H1 (cell line): ENCODE measurements at regions not wholly inside any gene's neighbourhood (a gene's known extent, or its start where the extent isn't known, plus 50 kb on each side); places are given as distances from the start of the nearest gene placed in this dataset.

Experiments
- SIRT6 ChIP-seq: IDR thresholded peaks from one replicate; pipeline ENCODE4 v1.7.1; 2012; ENCODE audit warnings: low read length, inconsistent platforms

DNA sequence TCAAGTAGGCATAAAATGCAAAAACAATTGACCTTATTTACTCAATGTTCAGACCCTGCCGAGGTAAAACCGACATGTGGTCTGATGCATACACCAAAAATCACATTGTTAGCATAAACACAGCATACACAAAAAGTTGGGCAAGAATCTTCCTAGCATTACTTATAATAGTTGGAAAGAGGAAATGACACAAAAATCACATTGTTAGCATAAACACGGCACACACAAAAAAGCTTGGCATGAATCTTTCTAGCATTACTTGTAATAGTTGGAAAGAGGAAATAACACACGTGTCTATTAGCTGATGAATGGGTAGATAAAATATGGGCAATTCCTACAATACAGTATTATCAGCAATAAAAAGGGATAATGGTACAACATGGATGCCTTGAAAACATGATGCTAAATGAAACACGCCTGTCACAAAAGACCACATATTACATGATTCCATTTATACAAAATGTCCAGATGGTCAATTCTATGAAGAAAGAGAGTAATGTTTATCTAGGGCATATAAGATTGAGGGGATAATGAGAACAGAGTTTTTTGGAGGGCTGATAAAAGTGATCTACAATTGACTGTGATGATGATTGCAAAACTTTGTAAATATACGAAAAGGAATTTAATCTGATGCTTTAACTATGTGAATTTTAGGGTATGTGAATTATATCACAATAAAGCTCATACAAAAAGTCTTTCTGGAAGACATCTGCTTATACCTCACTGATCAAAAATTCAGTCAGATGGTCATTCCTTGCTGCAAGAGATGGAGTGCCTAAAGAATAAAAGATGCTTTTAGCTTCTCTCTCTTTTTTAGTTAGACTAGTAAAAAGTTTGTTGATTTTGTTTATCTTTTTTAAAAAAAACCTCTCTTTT is 1019.5 kb upstream of the CITED2 start (continued):
- TF ChIP-seq SIRT6: no peak
